Tibial nerve (tissue), 4 donors: ENCODE measurements at regions not wholly inside any gene's neighbourhood (a gene's known extent, or its start where the extent isn't known, plus 50 kb on each side); places are given as distances from the start of the nearest gene placed in this dataset.

Experiments used
- DNase-seq, 2 donors: peaks; one replicate each; pipeline ENCODE4 v3.0.0-alpha.2; 2019; ENCODE audit warnings: low spot score in 2 of 2
- H3K27ac ChIP-seq, 4 donors: fragments of 200-600 bp; sonication (generic) in 3 of 4; one replicate each; pipeline ENCODE4 v1.5.1; 2017 to 2019; ENCODE audit warnings: mild to moderate bottlenecking in 1 of 4
- H3K27me3 ChIP-seq, 2 donors: fragments of 200-600 bp; sonication (generic) in 1 of 2; one replicate each; pipeline versions ENCODE4 v1.5.1 to v1.6.0; 2017 to 2019
- H3K36me3 ChIP-seq, 3 donors: fragments of 200-600 bp; sonication (generic); one replicate each; pipeline ENCODE4 v1.5.1; 2018 to 2019
- H3K4me1 ChIP-seq, 4 donors: fragments of 200-600 bp; sonication (generic) in 3 of 4; one replicate each; pipeline ENCODE4 v1.5.1; 2017 to 2019
- H3K4me3 ChIP-seq, 4 donors: fragments of 200-600 bp; sonication (generic) in 3 of 4; one replicate each; pipeline ENCODE4 v1.5.1; 2017 to 2019; ENCODE audit warnings: mild to moderate bottlenecking in 1 of 4, moderate library complexity in 1 of 4
- H3K9me3 ChIP-seq, 4 donors: fragments of 200-600 bp; sonication (generic) in 3 of 4; one replicate each; pipeline ENCODE4 v1.5.1; 2017 to 2019
- CTCF ChIP-seq, 5 experiments: fragments of 200-600 bp in 3 of 5; fragments of 450-650 bp in 2 of 5; sonication (generic) in 3 of 5; IDR thresholded peaks; one replicate each; pipeline ENCODE4 v1.5.1; 2016 to 2019; ENCODE audit warnings: antibody characterized with exemption in 5 of 5, mild to moderate bottlenecking in 3 of 5, moderate library complexity in 2 of 5
- EP300 ChIP-seq, 2 donors: sonication (generic); formaldehyde crosslinking; IDR thresholded peaks; one replicate each; pipeline ENCODE4 v1.6.1; 2017; ENCODE audit warnings: antibody characterized with exemption in 2 of 2, mild to moderate bottlenecking in 1 of 2
- POLR2A ChIP-seq, 2 donors: fragments of 450-650 bp; IDR thresholded peaks; one replicate each; pipeline ENCODE4 v1.6.1; 2017; ENCODE audit warnings: antibody characterized with exemption in 2 of 2, mild to moderate bottlenecking in 2 of 2, moderate library complexity in 2 of 2
- WGBS, 2 donors: methylation state at CpG; one replicate each; pipeline ENCODE4 v1.1.5; 2018; 5-methylcytosine and 5-hydroxymethylcytosine counted together

- DNase-seq = no peak
- no peak overlapping the region for H3K4me3 ChIP-seq
- TF ChIP-seq CTCF (IDR thresholded peaks at IDR 0.05) (no peak), EP300 (IDR thresholded peaks at IDR 0.05) (no peak), POLR2A (IDR thresholded peaks at IDR 0.05) (no peak)
- H3K27ac ChIP-seq = no peak overlapping the region
- H3K27me3 ChIP-seq = no peaks in the 10 kb centered on the region
- no peaks in the 10 kb centered on the region for H3K4me1 ChIP-seq
- no peaks in the 10 kb centered on the region for H3K36me3 ChIP-seq
- H3K9me3 ChIP-seq = peaks cover 0 to under 1% (median 0%) of the 10 kb centered on the region in 4 donors
- WGBS, 2 donors = 47 to 64% methylated on average over 3 of the region's 3 CpGs
These were observed 383.1 kb upstream of the STEAP1 start for GRCh38 chr7:89771003-89771636.

GRCh38 chr7:89772276-89772675 is 382.0 kb upstream of the STEAP1 start:
- no peaks in the 10 kb centered on the region for H3K4me1 ChIP-seq
- no peak overlapping the region for H3K27ac ChIP-seq
- TF ChIP-seq EP300 (IDR thresholded peaks at IDR 0.05) (no peak), CTCF (IDR thresholded peaks at IDR 0.05) (no peak), POLR2A (IDR thresholded peaks at IDR 0.05) (no peak)
- H3K36me3 ChIP-seq = no peaks in the 10 kb centered on the region
- no peaks in the 10 kb centered on the region for H3K27me3 ChIP-seq
- DNase-seq = no peak
- H3K4me3 ChIP-seq = no peak overlapping the region
- H3K9me3 ChIP-seq = no peaks in the 10 kb centered on the region
- 0 to 16% methylated on average over 1 of the region's 1 CpG for WGBS, 2 donors

GRCh38 chr7:89773611-89774010 is 380.7 kb upstream of the STEAP1 start:
- no peaks in the 10 kb centered on the region for H3K4me1 ChIP-seq

GRCh38 chr7:89775459-89775858 is 378.8 kb upstream of the STEAP1 start:
- no peaks in the 10 kb centered on the region for H3K27me3 ChIP-seq
- H3K27ac ChIP-seq = no peak overlapping the region
- no peaks in the 10 kb centered on the region for H3K4me1 ChIP-seq
- no peak for DNase-seq
- TF ChIP-seq POLR2A (IDR thresholded peaks at IDR 0.05) (no peak), EP300 (IDR thresholded peaks at IDR 0.05) (no peak), CTCF (IDR thresholded peaks at IDR 0.05) (no peak)
- no peaks in the 10 kb centered on the region for H3K36me3 ChIP-seq
- H3K9me3 ChIP-seq = no peaks in the 10 kb centered on the region
- H3K4me3 ChIP-seq = no peak overlapping the region

More at GRCh38 chr7:89773611-89774010, 380.7 kb upstream of the STEAP1 start:
- no peak overlapping the region for H3K27ac ChIP-seq
- H3K36me3 ChIP-seq = no peaks in the 10 kb centered on the region
- 63 to 74% methylated on average over 2 of the region's 2 CpGs for WGBS, 2 donors
- TF ChIP-seq CTCF (IDR thresholded peaks at IDR 0.05) = no peak
- no peak for TF ChIP-seq POLR2A (IDR thresholded peaks at IDR 0.05)
- no peak for TF ChIP-seq EP300 (IDR thresholded peaks at IDR 0.05)
- H3K27me3 ChIP-seq = no peaks in the 10 kb centered on the region
- H3K9me3 ChIP-seq = no peaks in the 10 kb centered on the region
- no peak for DNase-seq
- no peak overlapping the region for H3K4me3 ChIP-seq

- Histone ChIP-seq H3K27ac (no peak overlapping the region), H3K27me3 (no peaks in the 10 kb centered on the region), H3K36me3 (no peaks in the 10 kb centered on the region), H3K9me3 (no peaks in the 10 kb centered on the region), H3K4me3 (no peak overlapping the region), H3K4me1 (no peaks in the 10 kb centered on the region)
- TF ChIP-seq CTCF (IDR thresholded peaks at IDR 0.05) = no peak
- TF ChIP-seq POLR2A (IDR thresholded peaks at IDR 0.05) = no peak
- TF ChIP-seq EP300 (IDR thresholded peaks at IDR 0.05) = no peak
- WGBS, 2 donors = 93 to 97% methylated on average over 2 of the region's 2 CpGs
- DNase-seq = no peak
These were observed 377.3 kb upstream of the STEAP1 start for GRCh38 chr7:89776980-89777379.
